ENCODE measurements at regions not wholly inside any gene's neighbourhood (a gene's known extent, or its start where the extent isn't known, plus 50 kb on each side); places are given as distances from the start of the nearest gene placed in this dataset.

DNA sequence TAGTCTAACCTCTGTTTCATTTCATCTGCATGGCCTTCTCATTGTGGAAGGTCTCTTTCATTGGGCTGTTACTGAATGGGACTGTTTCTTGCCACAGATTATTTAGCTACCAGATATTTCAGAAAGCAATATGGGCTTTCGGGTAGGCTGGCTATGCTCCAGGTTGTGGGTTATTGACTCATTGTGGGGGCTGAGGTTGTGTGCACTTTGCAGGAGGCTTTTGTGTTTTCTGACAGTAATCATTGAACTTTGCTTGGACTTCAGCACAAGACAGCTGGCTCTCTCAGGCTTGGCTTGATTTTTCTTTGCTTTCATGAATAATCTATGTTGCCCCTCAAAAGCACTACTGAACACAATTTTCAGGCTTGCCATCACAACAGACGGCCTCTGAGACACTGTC is 771.1 kb upstream of the TSPY4 start:
- H3K27me3 ChIP-seq (ENCODE audit: control insufficient read depth in 1 of 2, insufficient read depth in 2 of 2, low read length in 2 of 2): no peaks in the 10 kb centered on the region
- intact Hi-C loops (cut with micrococcal nuclease; ENCODE audit: unreplicated experiment): no loop called here
- POLR2A ChIA-PET: no interaction called here
- no peak overlapping the region for H2AFZ ChIP-seq (ENCODE audit: low read length)
- H3K4me2 ChIP-seq (ENCODE audit: low read depth, low read length): no peak overlapping the region
- no peaks in the 10 kb centered on the region for H3K36me3 ChIP-seq (replicated peaks in 1 of 2; ENCODE audit: control insufficient read depth in 1 of 2, insufficient read depth in 2 of 2, low read length in 2 of 2)
- WGBS (ENCODE audit: low lambda C conversion rate): no CpG with 5 or more reads among the region's 2 CpGs
- DNase-seq (ENCODE audit: low spot score) (no peak), FAIRE-seq (no peak), ATAC-seq (no peak)
- H3K4me3 ChIP-seq (replicated peaks in 1 of 3; ENCODE audit: insufficient read depth in 1 of 3, low read depth in 2 of 3, low read length in 3 of 3): no peak overlapping the region
- no peaks in the 10 kb centered on the region for H3K79me2 ChIP-seq (ENCODE audit: insufficient read depth, low read length)
- CTCF ChIA-PET (ENCODE audit: low intra/inter-chr PET ratio, low total read pairs): no interaction called here
- peaks cover 43% of the 10 kb centered on the region for H3K9me3 ChIP-seq (ENCODE audit: low read length)
- no peak overlapping the region for H3K9ac ChIP-seq (ENCODE audit: insufficient read depth, low read depth, low read length)
- no peak for TF ChIP-seq ZNF546 (CRISPR knock-in tag; conservative IDR thresholded peaks at IDR 0.05)
- no peak for TF ChIP-seq CBFB (CRISPR knock-in tag; IDR thresholded peaks at IDR 0.05)
- TF ChIP-seq PCBP2 (optimal IDR thresholded peaks at IDR 0.05; ENCODE audit: low read depth, low read length, poor library complexity, severe bottlenecking): no peak
- no peak for TF ChIP-seq ZFP36L1 (CRISPR knock-in tag; IDR thresholded peaks at IDR 0.05)
- TF ChIP-seq ZNF841 (CRISPR knock-in tag; IDR thresholded peaks at IDR 0.05; ENCODE audit: borderline replicate concordance): no peak
- TF ChIP-seq ZEB1 (IDR thresholded peaks at IDR 0.05; ENCODE audit: insufficient replicate concordance, low read depth): no peak
- no peak for TF ChIP-seq NFYB (CRISPR knock-in tag; IDR thresholded peaks at IDR 0.05)
- no peaks in the 10 kb centered on the region for H3K4me1 ChIP-seq (ENCODE audit: insufficient read depth, low read length)
- no peak overlapping the region for H3K27ac ChIP-seq (ENCODE audit: extremely low read length, insufficient read depth, low read length)
- in situ Hi-C loops (cut with HindIII; ENCODE audit: extremely low pct_ligation_motif_present, low pct_unique_long_range_greater_than_20kb): no loop called here
- no TSS peak for BruUV-seq (replicated peaks)
- no peaks in the 10 kb centered on the region for H4K20me1 ChIP-seq (ENCODE audit: insufficient read depth, low read length)

DNA sequence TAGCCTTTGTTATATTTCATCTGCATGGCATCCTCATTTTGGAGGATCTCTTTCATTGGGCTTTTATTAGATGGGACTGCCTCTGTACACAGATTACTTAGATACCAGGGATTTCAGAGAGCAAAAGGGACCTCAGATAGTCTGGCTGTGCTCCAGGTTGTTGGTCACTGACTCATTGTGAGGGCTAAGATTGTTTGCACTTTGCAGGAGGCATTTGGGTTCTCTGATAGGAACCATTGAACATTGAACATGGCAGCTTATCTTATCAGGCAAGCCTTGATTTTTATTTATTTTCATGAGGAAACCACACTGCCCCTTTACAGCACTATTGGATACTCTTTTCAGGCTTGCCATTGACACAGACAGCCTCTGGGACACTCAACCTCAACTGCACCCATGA is 766.9 kb upstream of the TSPY4 start:
- Histone ChIP-seq H4K20me1 (ENCODE audit: insufficient read depth, low read length) (no peaks in the 10 kb centered on the region), H3K36me3 (replicated peaks in 1 of 2; ENCODE audit: control insufficient read depth in 1 of 2, insufficient read depth in 2 of 2, low read length in 2 of 2) (no peaks in the 10 kb centered on the region), H3K9me3 (ENCODE audit: low read length) (peaks cover 27% of the 10 kb centered on the region), H2AFZ (ENCODE audit: low read length) (no peak overlapping the region), H3K4me2 (ENCODE audit: low read depth, low read length) (no peak overlapping the region), H3K27ac (ENCODE audit: extremely low read length, insufficient read depth, low read length) (no peak overlapping the region), H3K4me1 (ENCODE audit: insufficient read depth, low read length) (no peaks in the 10 kb centered on the region), H3K79me2 (ENCODE audit: insufficient read depth, low read length) (no peaks in the 10 kb centered on the region), H3K4me3 (replicated peaks in 1 of 3; ENCODE audit: insufficient read depth in 1 of 3, low read depth in 2 of 3, low read length in 3 of 3) (no peak overlapping the region), H3K27me3 (ENCODE audit: control insufficient read depth in 1 of 2, insufficient read depth in 2 of 2, low read length in 2 of 2) (no peaks in the 10 kb centered on the region), H3K9ac (ENCODE audit: insufficient read depth, low read depth, low read length) (no peak overlapping the region)
- ATAC-seq (no peak), FAIRE-seq (no peak), DNase-seq (ENCODE audit: low spot score) (no peak)
- intact Hi-C loops (cut with micrococcal nuclease; ENCODE audit: unreplicated experiment) (no loop called here), in situ Hi-C loops (cut with HindIII; ENCODE audit: extremely low pct_ligation_motif_present, low pct_unique_long_range_greater_than_20kb) (no loop called here)
- ChIA-PET CTCF (ENCODE audit: low intra/inter-chr PET ratio, low total read pairs) (no interaction called here), POLR2A (no interaction called here)
- TF ChIP-seq TARDBP (CRISPR knock-in tag; IDR thresholded peaks at IDR 0.05) (no peak), ZNF160 (CRISPR knock-in tag; IDR thresholded peaks at IDR 0.05) (no peak)
- TF ChIP-seq, protein P1, sequence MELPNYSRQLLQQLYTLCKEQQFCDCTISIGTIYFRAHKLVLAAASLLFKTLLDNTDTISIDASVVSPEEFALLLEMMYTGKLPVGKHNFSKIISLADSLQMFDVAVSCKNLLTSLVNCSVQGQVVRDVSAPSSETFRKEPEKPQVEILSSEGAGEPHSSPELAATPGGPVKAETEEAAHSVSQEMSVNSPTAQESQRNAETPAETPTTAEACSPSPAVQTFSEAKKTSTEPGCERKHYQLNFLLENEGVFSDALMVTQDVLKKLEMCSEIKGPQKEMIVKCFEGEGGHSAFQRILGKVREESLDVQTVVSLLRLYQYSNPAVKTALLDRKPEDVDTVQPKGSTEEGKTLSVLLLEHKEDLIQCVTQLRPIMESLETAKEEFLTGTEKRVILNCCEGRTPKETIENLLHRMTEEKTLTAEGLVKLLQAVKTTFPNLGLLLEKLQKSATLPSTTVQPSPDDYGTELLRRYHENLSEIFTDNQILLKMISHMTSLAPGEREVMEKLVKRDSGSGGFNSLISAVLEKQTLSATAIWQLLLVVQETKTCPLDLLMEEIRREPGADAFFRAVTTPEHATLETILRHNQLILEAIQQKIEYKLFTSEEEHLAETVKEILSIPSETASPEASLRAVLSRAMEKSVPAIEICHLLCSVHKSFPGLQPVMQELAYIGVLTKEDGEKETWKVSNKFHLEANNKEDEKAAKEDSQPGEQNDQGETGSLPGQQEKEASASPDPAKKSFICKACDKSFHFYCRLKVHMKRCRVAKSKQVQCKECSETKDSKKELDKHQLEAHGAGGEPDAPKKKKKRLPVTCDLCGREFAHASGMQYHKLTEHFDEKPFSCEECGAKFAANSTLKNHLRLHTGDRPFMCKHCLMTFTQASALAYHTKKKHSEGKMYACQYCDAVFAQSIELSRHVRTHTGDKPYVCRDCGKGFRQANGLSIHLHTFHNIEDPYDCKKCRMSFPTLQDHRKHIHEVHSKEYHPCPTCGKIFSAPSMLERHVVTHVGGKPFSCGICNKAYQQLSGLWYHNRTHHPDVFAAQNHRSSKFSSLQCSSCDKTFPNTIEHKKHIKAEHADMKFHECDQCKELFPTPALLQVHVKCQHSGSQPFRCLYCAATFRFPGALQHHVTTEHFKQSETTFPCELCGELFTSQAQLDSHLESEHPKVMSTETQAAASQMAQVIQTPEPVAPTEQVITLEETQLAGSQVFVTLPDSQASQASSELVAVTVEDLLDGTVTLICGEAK (IDR thresholded peaks at IDR 0.05): no peak
- TF ChIP-seq, protein P1 (CRISPR knock-in tag; IDR thresholded peaks at IDR 0.05): no peak
- no TSS peak for BruUV-seq (replicated peaks)

Data from HepG2 (cell line).